Nephron progenitor cell (in vitro differentiated cells): ENCODE measurements at regions not wholly inside any gene's neighbourhood (a gene's known extent, or its start where the extent isn't known, plus 50 kb on each side); places are given as distances from the start of the nearest gene placed in this dataset.

Experiments used
- DNase-seq: peaks from one replicate; pipeline ENCODE4 v3.0.0; 2021
- H3K27ac Mint-ChIP-seq: 2 replicates; pipeline ENCODE4 v1.8.0; 2021; ENCODE audit warnings: mild to moderate bottlenecking, moderate library complexity, mixed read lengths
- H3K27me3 Mint-ChIP-seq: 2 replicates; pipeline ENCODE4 v1.8.0; 2021; ENCODE audit warnings: mild to moderate bottlenecking, low read depth, mixed read lengths; ENCODE audit not compliant: poor library complexity
- H3K36me3 Mint-ChIP-seq: 2 replicates; pipeline ENCODE4 v1.8.0; 2021; ENCODE audit warnings: low read depth, mixed read lengths
- H3K4me1 Mint-ChIP-seq: 2 replicates; pipeline ENCODE4 v1.8.0; 2021; ENCODE audit warnings: mixed read lengths
- H3K4me3 Mint-ChIP-seq: 2 replicates; pipeline ENCODE4 v1.8.0; 2021; ENCODE audit warnings: mild to moderate bottlenecking, moderate library complexity, mixed read lengths
- H3K9me3 Mint-ChIP-seq: 2 replicates; pipeline ENCODE4 v1.8.0; 2021; ENCODE audit warnings: mild to moderate bottlenecking, moderate library complexity, mixed read lengths
- TF ChIP-seq, protein P1 (sequence below): fragments of 200-600 bp; sonication (generic); IDR thresholded peaks from 2 replicates; pipeline ENCODE4 v1.5.0; 2021; ENCODE audit warnings: antibody characterized with exemption

DNA sequence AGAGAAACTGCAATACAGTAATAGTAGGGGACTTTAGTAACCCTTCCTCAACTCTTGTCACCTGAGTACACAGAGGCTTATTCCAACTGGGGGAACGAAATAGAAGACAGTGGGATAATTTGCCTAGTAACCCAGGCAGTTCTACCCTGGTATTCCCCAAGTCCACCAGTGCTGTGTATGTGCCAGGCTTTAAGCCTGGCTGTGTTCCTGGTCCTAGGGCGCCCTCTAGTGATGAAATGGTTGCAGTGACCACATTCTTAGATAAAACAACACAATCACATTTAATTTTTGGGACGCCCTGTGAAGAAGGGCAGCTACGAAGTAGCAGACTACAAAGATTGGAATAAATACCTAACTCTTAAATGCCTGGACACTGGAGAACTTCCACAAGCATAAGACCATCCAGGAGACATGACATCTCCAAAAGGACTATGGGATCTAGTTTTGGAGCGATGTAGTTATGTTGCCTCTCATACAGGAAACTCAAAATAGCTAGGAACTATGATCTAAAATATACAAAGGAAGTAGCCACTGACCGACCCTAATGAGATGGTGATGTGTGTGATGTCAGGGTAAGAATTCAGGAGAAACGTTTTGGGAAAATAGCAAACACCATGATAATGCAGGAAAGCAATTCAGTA is 163.0 kb upstream of the XIST start:
- peaks cover 56% of the 10 kb centered on the region for H3K9me3 Mint-ChIP-seq
- TF ChIP-seq, protein P1, sequence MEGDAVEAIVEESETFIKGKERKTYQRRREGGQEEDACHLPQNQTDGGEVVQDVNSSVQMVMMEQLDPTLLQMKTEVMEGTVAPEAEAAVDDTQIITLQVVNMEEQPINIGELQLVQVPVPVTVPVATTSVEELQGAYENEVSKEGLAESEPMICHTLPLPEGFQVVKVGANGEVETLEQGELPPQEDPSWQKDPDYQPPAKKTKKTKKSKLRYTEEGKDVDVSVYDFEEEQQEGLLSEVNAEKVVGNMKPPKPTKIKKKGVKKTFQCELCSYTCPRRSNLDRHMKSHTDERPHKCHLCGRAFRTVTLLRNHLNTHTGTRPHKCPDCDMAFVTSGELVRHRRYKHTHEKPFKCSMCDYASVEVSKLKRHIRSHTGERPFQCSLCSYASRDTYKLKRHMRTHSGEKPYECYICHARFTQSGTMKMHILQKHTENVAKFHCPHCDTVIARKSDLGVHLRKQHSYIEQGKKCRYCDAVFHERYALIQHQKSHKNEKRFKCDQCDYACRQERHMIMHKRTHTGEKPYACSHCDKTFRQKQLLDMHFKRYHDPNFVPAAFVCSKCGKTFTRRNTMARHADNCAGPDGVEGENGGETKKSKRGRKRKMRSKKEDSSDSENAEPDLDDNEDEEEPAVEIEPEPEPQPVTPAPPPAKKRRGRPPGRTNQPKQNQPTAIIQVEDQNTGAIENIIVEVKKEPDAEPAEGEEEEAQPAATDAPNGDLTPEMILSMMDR: peak; percentile 69
- H3K27ac Mint-ChIP-seq: no peak overlapping the region
- H3K4me3 Mint-ChIP-seq: no peak overlapping the region
- no peaks in the 10 kb centered on the region for H3K4me1 Mint-ChIP-seq
- H3K36me3 Mint-ChIP-seq: peaks cover 91% of the 10 kb centered on the region
- DNase-seq: peak; percentile 59
- H3K27me3 Mint-ChIP-seq: peaks cover 5% of the 10 kb centered on the region

DNA sequence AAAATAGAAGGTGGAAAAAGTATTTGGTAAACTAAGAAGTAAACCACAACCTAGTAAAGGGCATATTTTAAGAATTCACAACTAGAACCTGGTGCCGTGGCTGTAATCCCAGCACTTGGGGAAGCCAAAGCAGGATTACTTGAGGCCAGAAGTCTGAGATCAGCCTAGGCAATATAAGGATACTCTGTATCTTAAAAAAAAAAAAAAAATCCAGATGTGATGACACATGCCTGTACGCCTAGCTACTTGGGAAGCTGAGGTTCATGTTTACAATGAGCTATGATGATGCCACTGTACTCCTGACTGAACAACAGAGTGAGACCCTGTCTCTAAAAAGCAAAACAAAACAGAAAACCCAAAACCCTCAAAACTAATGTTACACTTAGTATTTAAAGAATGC is 156.5 kb upstream of the XIST start:
- H3K4me3 Mint-ChIP-seq: no peak overlapping the region
- TF ChIP-seq, protein P1: no peak
- no peaks in the 10 kb centered on the region for H3K27me3 Mint-ChIP-seq
- H3K9me3 Mint-ChIP-seq: peaks cover 34% of the 10 kb centered on the region
- peak overlapping the region; percentile 92 for H3K27ac Mint-ChIP-seq
- DNase-seq: no peak
- H3K36me3 Mint-ChIP-seq: peaks cover 87% of the 10 kb centered on the region
- no peaks in the 10 kb centered on the region for H3K4me1 Mint-ChIP-seq

DNA sequence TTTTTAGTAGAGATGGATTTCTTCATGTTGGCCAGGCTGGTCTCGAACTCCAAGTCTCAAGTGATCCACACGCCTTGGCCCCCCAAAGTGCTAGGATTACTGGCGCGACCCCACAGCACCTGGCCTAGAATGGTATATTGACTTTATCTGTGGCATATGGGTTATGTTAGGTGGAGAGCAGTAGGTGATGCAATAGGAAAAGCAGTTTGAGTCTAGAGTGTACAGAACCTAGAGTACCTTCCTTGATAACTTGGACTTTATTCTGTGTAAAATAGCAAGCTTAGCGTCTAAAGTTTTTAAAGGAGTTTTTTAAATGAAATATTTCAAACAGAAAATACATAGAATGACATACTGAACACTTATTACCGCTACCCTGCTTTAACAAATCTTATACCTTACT is 139.5 kb upstream of the XIST start:
- Mint-ChIP-seq H3K9me3 (peaks cover 94% of the 10 kb centered on the region), H3K36me3 (peaks cover 99% of the 10 kb centered on the region)

DNA sequence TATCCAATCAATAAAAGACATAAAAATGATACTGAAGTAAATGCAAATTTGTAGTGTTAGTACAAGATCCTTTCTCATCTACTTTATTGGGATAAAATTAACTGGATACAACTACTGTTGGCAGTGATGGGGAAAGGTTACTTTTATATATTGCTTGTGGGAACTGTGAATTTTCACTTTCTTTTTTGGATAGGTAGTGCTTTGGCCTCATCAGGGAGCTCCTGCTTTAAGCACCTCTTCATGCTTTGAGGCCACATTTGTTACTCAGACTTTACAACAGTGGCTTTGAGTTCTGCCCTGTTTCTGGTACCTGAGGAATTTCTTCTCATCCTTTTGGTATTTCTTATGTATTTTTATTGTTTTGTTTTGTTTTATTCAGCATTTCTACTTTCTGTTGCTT is 134.7 kb upstream of the XIST start:
- peaks cover 99% of the 10 kb centered on the region for H3K36me3 Mint-ChIP-seq
- no peak overlapping the region for H3K27ac Mint-ChIP-seq
- H3K27me3 Mint-ChIP-seq: peaks cover 5% of the 10 kb centered on the region
- TF ChIP-seq, protein P1: no peak
- H3K4me3 Mint-ChIP-seq: no peak overlapping the region
- H3K4me1 Mint-ChIP-seq: no peaks in the 10 kb centered on the region
- no peak for DNase-seq
- H3K9me3 Mint-ChIP-seq: peaks cover 93% of the 10 kb centered on the region

More for the DNA sequence above, 139.5 kb upstream of the XIST start:
- Mint-ChIP-seq H3K4me3 (no peak overlapping the region), H3K4me1 (no peaks in the 10 kb centered on the region), H3K27ac (no peak overlapping the region), H3K27me3 (peaks cover 2% of the 10 kb centered on the region)
- no peak for DNase-seq
- TF ChIP-seq, protein P1: no peak

DNA sequence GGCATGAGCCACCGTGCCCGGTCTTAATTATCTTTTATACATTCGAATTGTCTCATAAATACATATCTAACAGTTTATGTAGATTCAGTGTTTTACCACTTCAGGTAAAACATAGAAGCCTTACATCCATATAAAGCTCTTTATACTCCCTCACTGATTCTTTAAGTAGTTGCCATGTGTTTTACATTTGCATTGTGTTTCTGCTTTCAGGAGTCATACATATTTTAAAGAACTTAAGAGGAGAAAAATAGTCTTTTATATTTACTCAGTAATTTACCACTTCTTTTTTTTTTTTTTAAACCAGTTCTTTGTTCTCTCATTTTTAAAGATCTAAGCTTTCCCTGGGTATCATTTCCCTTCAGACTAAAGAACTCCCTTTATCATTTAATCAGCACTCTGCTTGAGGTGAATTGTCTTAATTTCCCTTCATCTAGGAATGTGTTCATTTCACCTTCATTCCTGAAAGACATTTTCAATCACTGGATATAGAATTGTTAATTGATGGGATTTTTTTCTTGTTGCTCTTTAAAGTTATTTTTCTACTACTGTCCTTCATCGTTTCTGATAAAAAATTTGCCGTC is 127.1 kb upstream of the XIST start:
- no peak for DNase-seq
- no peak overlapping the region for H3K4me3 Mint-ChIP-seq
- peak overlapping the region; percentile 20 for H3K27ac Mint-ChIP-seq
- peaks cover 44% of the 10 kb centered on the region for H3K9me3 Mint-ChIP-seq
- TF ChIP-seq, protein P1: no peak
- H3K4me1 Mint-ChIP-seq: no peaks in the 10 kb centered on the region
- H3K36me3 Mint-ChIP-seq: peaks cover 86% of the 10 kb centered on the region
- no peaks in the 10 kb centered on the region for H3K27me3 Mint-ChIP-seq
